DMS114 treated with DMSO at 0.1 percent for 48 hours (cell line): ENCODE measurements at regions not wholly inside any gene's neighbourhood (a gene's known extent, or its start where the extent isn't known, plus 50 kb on each side); places are given as distances from the start of the nearest gene placed in this dataset.

Source experiments
- DNase-seq: peaks from one replicate; lab custom pipeline; 2025; ENCODE audit not compliant: unreplicated experiment; lab: John Stamatoyannopoulos, UW

GRCh38 chr13:56953965-56954364, 186.8 kb upstream of the PRR20A start:
- DNase-seq = no peak

- no peak for DNase-seq
These were observed 165.1 kb upstream of the PRR20A start for GRCh38 chr13:56975647-56976046.

GRCh38 chr13:56980856-56981255, 159.9 kb upstream of the PRR20A start:
- DNase-seq = no peak

GRCh38 chr13:56986121-56986520, 154.6 kb upstream of the PRR20A start:
- no peak for DNase-seq

GRCh38 chr13:56988543-56988942, 152.2 kb upstream of the PRR20A start:
- no peak for DNase-seq

GRCh38 chr13:57003682-57004081, 137.0 kb upstream of the PRR20A start:
- DNase-seq = no peak

GRCh38 chr13:57017357-57017756, 123.4 kb upstream of the PRR20A start:
- no peak for DNase-seq

GRCh38 chr13:57018915-57019314, 121.8 kb upstream of the PRR20A start:
- DNase-seq = no peak

- no peak for DNase-seq
These were observed 110.0 kb upstream of the PRR20A start for GRCh38 chr13:57030671-57031070.

GRCh38 chr13:57036290-57036689, 104.4 kb upstream of the PRR20A start:
- no peak for DNase-seq

- DNase-seq = no peak
These were observed 95.8 kb upstream of the PRR20A start for GRCh38 chr13:57044910-57045309.

GRCh38 chr13:57045826-57046546, 94.7 kb upstream of the PRR20A start:
- DNase-seq = no peak

GRCh38 chr13:57056601-57057180, 84.0 kb upstream of the PRR20A start:
- no peak for DNase-seq

- no peak for DNase-seq
These were observed 77.7 kb upstream of the PRR20A start for GRCh38 chr13:57063007-57063406.

- no peak for DNase-seq
These were observed 66.7 kb upstream of the PRR20A start for GRCh38 chr13:57073983-57074382.

- no peak for DNase-seq
These were observed 65.1 kb upstream of the PRR20A start for GRCh38 chr13:57075588-57075987.

- DNase-seq = no peak
These were observed 53.7 kb upstream of the PRR20A start for GRCh38 chr13:57087006-57087405.
